ENCODE measurements at regions not wholly inside any gene's neighbourhood (a gene's known extent, or its start where the extent isn't known, plus 50 kb on each side); places are given as distances from the start of the nearest gene placed in this dataset.
"Not testable (repeated sequence)": the region's sequence is repeated elsewhere in the genome, so short reads cannot be mapped to it uniquely, and the experiment has no call there.

DNA sequence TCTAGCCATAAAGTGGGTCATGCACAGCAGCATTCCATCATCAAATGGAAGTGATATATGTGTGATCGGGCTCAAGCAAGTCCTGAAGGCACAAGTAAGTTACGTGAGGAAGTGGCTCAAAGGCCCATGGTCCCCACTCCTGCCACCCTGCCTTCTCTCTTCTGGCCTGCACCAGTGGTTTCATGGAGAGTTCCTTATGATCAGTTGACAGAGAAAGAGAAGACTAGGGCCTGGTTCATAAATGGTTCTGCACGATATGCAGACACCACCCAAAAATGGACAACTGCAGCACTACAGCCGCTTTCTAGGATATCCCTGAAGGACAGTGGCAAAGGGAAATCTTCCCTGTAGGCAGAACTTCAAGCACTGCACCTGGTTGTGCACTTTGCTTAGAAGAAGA is 412.6 kb upstream of the SMIM21 start:
- Mint-ChIP-seq H3K27me3 (no peaks in the 10 kb centered on the region), H3K9me3 (no peaks in the 10 kb centered on the region), H3K27ac (no peak overlapping the region), H3K4me3 (no peak overlapping the region), H3K36me3 (no peaks in the 10 kb centered on the region), H3K4me1 (ENCODE audit: low read depth in 2 of 2) (no peaks in the 10 kb centered on the region)
- no peak for DNase-seq (ENCODE audit: low spot score)
- ATAC-seq = no peak

DNA sequence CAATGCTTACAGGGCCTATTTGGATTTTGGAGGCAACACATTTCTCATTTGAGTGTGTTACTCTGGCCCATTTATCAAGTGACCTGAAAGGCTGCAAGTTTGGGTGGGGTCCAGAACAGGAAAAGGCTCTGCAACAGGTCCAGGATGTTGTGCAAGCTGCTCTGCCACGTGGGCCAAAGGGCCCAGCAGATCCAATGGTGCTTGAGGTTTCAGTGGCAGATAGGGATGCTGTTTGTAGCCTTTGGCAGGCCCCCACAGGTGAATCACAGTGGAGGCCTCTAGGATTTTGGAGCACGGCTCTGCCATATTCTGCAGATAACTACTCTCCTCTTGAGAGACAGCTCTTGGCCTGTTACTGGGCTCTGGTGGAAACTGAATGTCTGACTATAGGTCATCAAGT is 412.2 kb upstream of the SMIM21 start:
- not testable (repeated sequence) for ATAC-seq; H3K4me3 Mint-ChIP-seq; H3K9me3 Mint-ChIP-seq; H3K4me1 Mint-ChIP-seq (ENCODE audit: low read depth in 2 of 2); H3K36me3 Mint-ChIP-seq; H3K27me3 Mint-ChIP-seq; DNase-seq (ENCODE audit: low spot score); H3K27ac Mint-ChIP-seq

DNA sequence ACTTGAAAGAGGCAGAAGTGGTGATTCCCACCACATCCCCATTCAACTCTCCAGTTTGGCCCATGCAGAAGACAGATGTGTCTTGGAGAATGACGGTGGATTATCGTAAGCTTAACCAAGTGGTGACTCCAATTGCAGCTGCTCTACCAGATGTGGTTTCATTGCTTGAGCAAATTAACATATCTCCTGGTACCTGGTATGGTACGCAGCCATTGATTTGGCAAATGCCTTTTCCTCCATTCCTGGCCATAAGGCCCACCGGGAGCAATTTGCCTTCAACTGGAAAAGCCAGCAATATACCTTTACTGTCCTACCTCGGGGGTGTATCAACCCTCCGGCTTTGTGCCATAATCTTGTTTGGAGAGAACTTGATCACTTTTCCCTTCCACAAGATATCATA is 411.5 kb upstream of the SMIM21 start:
- no peaks in the 10 kb centered on the region for H3K4me1 Mint-ChIP-seq (ENCODE audit: low read depth in 2 of 2)
- no peaks in the 10 kb centered on the region for H3K36me3 Mint-ChIP-seq
- H3K4me3 Mint-ChIP-seq = no peak overlapping the region
- DNase-seq (ENCODE audit: low spot score) = no peak
- H3K27ac Mint-ChIP-seq = no peak overlapping the region
- no peak for ATAC-seq
- H3K27me3 Mint-ChIP-seq = no peaks in the 10 kb centered on the region
- no peaks in the 10 kb centered on the region for H3K9me3 Mint-ChIP-seq

DNA sequence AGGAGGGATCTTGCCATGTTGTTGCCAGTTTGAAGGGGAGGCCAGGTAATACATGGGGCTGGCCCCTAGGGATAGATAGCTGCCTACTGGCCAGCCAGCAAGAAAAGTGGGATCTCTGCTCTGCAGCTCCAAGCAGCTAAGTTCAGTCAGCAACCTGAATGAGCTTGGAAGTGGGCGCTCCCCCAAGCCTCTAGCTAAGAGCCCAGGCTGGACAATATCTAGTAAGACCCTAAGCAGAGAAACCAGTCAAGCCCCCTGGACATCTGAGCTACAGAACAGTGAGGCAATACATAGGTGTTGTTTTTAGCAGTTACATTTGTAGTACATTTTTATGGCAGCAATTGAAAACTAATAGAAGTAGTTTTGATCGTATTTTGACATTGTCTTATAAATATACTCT is 409.8 kb upstream of the SMIM21 start:
- Mint-ChIP-seq H3K36me3 (no peaks in the 10 kb centered on the region), H3K9me3 (no peaks in the 10 kb centered on the region)
- ATAC-seq = no peak

DNA sequence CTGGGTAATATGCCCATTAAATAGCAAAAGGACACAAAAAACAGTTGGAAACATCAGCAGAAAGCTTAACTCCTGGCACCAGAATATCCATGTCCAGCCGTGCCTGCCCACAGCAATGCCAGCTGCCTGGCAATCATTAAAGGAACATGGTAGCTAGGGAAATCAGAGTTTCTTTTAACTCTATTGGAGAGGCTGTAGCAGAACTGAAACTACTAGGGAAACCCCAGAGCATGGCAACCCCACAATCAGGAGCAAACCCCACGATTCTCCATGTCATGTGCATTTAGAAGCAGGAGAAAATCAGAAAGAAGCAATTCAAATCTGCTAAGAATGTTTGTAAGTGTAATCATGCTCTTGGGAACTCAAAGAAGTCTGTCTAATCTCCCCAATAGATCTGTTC is 409.0 kb upstream of the SMIM21 start:
- H3K9me3 Mint-ChIP-seq = no peaks in the 10 kb centered on the region
- H3K36me3 Mint-ChIP-seq = no peaks in the 10 kb centered on the region
- ATAC-seq (no peak), DNase-seq (ENCODE audit: low spot score) (no peak)
- no peak overlapping the region for H3K4me3 Mint-ChIP-seq
- H3K27ac Mint-ChIP-seq = no peak overlapping the region
- H3K4me1 Mint-ChIP-seq (ENCODE audit: low read depth in 2 of 2) = no peaks in the 10 kb centered on the region
- no peaks in the 10 kb centered on the region for H3K27me3 Mint-ChIP-seq

More for the DNA sequence above, 409.8 kb upstream of the SMIM21 start:
- no peak overlapping the region for H3K4me3 Mint-ChIP-seq
- H3K4me1 Mint-ChIP-seq (ENCODE audit: low read depth in 2 of 2) = no peaks in the 10 kb centered on the region
- H3K27ac Mint-ChIP-seq = no peak overlapping the region
- no peaks in the 10 kb centered on the region for H3K27me3 Mint-ChIP-seq
- DNase-seq (ENCODE audit: low spot score) = no peak

DNA sequence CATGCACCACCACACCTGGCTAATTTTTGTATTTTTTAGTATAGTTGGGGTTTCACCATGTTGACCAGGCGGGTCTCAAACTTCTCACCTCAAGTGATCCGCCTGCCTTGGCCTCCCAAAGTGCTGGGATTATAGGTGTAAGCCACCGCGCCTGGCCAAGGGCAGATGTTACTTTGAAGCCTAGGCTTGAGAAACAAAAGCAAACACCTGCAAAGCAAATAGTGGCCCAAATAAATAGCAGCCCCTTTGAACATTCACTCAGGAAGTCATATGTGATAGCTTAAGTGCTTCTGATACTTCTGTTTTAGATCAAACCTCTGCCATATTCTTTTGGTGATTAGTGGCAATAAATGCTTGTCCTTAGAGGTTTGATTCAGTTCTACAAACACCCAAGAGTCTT is 404.5 kb upstream of the SMIM21 start:
- H3K27ac Mint-ChIP-seq = no peak overlapping the region
- DNase-seq (ENCODE audit: low spot score) (no peak), ATAC-seq (no peak)
- no peaks in the 10 kb centered on the region for H3K27me3 Mint-ChIP-seq
- no peaks in the 10 kb centered on the region for H3K36me3 Mint-ChIP-seq
- H3K9me3 Mint-ChIP-seq = no peaks in the 10 kb centered on the region
- H3K4me3 Mint-ChIP-seq = no peak overlapping the region
- no peaks in the 10 kb centered on the region for H3K4me1 Mint-ChIP-seq (ENCODE audit: low read depth in 2 of 2)

DNA sequence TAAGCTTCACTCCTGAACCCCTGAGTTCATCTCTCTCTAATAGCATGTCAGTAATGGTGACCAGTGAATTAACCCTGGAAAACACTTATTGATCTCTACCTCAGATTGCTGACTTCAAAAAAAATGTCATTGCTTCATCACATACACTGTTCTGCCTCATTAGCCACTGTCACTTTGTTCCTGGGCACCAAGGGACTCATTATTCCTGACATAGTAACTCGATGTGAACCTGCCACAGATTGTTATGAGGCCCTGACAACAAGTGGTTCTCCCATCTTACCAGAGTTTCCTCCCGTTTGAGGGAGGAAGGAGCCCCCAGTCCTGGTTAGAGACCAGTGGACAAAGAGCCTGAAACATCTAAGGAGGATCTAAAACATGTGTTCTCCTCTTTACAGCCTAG is 403.3 kb upstream of the SMIM21 start:
- Mint-ChIP-seq H3K9me3 (peaks cover 2% of the 10 kb centered on the region), H3K36me3 (no peaks in the 10 kb centered on the region), H3K4me3 (no peak overlapping the region), H3K27me3 (peaks cover 0 to 4% of the 10 kb centered on the region in 2 donors), H3K27ac (no peak overlapping the region), H3K4me1 (ENCODE audit: low read depth in 2 of 2) (no peaks in the 10 kb centered on the region)
- no peak for DNase-seq (ENCODE audit: low spot score)
- ATAC-seq = no peak

DNA sequence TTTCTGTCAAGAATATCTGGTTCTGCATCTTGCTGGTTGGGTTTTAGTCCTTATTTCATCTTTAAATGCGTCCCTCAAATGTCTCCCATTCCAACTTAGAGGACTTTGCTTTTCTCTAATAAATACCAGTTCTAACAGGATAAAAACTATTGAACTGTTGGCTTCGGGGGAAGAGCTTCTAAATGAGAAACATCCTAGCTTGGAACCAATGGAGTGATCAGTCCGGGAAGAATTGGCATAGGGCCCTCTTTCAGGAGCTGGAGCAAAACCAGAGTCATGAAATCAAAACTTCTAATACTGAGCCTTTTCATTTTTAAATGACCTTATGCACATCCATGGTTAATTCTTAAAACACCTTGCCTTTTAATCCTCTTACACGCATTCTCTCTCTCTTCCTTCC is 401.6 kb upstream of the SMIM21 start:
- Mint-ChIP-seq H3K27ac (no peak overlapping the region), H3K4me3 (no peak overlapping the region), H3K36me3 (no peaks in the 10 kb centered on the region), H3K4me1 (ENCODE audit: low read depth in 2 of 2) (no peaks in the 10 kb centered on the region), H3K9me3 (peaks cover 2% of the 10 kb centered on the region), H3K27me3 (peaks cover 0 to 7% of the 10 kb centered on the region in 2 donors)
- ATAC-seq (no peak), DNase-seq (ENCODE audit: low spot score) (no peak)

DNA sequence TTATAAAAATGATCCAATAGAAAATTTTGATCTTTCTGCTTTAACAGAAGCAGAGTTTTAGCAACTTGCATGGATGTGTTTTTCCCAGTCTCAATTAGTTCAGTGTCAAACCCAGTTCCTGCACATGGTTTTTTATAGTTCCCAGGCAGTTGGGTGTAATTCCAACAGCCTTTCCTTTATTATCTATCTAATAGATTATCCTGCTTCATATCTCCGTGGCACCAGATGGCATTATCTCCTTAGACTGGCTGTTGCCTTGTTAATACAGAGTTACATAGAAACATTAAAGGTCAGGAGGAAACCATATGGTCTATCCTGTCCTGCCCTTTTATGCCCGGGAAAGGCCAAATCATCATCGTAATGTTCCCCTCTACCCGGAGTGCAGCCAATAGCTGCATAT is 400.9 kb upstream of the SMIM21 start:
- no peak for DNase-seq (ENCODE audit: low spot score)
- Mint-ChIP-seq H3K36me3 (no peaks in the 10 kb centered on the region), H3K9me3 (peaks cover 2% of the 10 kb centered on the region), H3K27ac (no peak overlapping the region), H3K4me3 (no peak overlapping the region), H3K27me3 (peaks cover 0 to 7% of the 10 kb centered on the region in 2 donors), H3K4me1 (ENCODE audit: low read depth in 2 of 2) (no peaks in the 10 kb centered on the region)
- ATAC-seq = no peak

DNA sequence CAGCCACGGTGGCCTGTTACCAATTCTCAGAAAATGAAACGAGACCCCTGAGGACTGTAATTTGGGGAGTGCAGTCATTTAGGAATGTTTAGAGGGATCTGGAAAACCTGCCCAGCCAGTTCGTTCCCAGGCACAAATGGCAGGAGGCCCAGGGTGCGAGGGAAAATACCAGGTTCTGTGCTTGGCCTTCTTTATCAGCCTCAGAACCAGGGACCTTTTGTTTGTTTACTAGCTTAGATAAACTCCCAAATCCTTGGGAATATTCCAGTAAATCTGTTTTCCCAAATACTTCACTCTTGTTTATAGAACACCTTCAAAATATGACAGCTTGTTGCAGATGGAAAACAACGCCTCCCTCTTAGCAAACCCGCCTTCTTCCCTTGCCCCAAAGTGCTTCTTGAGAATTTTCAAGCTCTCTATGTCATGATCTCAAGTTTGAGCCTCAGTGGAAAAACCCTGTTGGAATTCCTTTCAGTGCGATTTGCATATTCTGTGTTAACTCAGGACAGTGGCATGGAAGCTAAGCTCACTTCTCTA is 400.3 kb upstream of the SMIM21 start:
- no peaks in the 10 kb centered on the region for H3K4me1 Mint-ChIP-seq (ENCODE audit: low read depth in 2 of 2)
- no peak overlapping the region for H3K27ac Mint-ChIP-seq
- peaks cover 0 to 7% of the 10 kb centered on the region in 2 donors for H3K27me3 Mint-ChIP-seq

DNA sequence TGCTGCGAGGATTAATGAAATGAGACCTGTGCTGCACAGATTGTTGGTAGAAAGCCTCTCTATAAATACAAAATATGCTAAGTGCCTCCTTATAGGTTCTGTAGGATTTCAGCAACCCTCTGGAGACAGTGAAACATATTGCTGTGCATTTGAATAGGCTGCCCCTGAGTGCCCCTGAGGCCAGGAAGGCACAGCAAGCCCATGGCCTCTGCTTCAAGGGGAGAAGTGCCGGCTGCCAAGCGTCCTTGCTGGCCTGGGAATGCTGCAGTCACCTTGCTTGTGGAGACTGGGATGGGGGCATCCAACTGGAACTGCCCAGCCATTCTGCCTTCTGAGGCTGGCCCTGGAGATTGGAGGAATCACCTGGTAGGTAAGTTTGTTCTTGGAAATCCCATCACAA is 397.2 kb upstream of the SMIM21 start:
- ATAC-seq (no peak), DNase-seq (ENCODE audit: low spot score) (no peak)
- H3K27me3 Mint-ChIP-seq = peaks cover 7 to 8% of the 10 kb centered on the region in 2 donors
- no peaks in the 10 kb centered on the region for H3K36me3 Mint-ChIP-seq
- peaks cover 2% of the 10 kb centered on the region for H3K9me3 Mint-ChIP-seq
- no peak overlapping the region for H3K4me3 Mint-ChIP-seq
- H3K4me1 Mint-ChIP-seq (ENCODE audit: low read depth in 2 of 2) = no peaks in the 10 kb centered on the region
- H3K27ac Mint-ChIP-seq = no peak overlapping the region

More for the DNA sequence above, 400.3 kb upstream of the SMIM21 start:
- DNase-seq (ENCODE audit: low spot score) (no peak), ATAC-seq (no peak)
- Mint-ChIP-seq H3K4me3 (no peak overlapping the region), H3K36me3 (no peaks in the 10 kb centered on the region), H3K9me3 (peaks cover 2% of the 10 kb centered on the region)

DNA sequence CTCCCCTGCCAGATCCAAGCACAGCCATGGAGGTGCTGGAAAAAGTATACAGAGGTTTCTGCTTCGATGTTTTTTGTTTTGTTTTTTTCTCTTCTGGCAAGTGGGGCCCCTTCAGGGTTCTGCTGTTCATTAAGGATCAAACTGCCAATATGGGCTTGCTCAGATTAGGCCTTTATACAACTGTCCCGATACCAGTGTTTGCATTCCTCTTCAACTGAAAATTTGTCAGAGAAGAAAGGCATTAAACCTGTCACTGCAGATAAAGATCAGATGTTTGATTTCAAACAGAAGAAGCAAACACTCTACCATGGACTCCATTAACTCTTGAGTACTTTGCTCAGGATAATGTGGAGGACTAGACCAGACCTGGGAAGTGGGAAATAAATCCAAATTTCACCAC is 396.0 kb upstream of the SMIM21 start:
- Mint-ChIP-seq H3K9me3 (peaks cover 2% of the 10 kb centered on the region), H3K4me1 (ENCODE audit: low read depth in 2 of 2) (no peaks in the 10 kb centered on the region), H3K4me3 (no peak overlapping the region), H3K36me3 (no peaks in the 10 kb centered on the region), H3K27me3 (peaks cover 7 to 8% of the 10 kb centered on the region in 2 donors), H3K27ac (no peak overlapping the region)
- DNase-seq (ENCODE audit: low spot score) (no peak), ATAC-seq (no peak)

DNA sequence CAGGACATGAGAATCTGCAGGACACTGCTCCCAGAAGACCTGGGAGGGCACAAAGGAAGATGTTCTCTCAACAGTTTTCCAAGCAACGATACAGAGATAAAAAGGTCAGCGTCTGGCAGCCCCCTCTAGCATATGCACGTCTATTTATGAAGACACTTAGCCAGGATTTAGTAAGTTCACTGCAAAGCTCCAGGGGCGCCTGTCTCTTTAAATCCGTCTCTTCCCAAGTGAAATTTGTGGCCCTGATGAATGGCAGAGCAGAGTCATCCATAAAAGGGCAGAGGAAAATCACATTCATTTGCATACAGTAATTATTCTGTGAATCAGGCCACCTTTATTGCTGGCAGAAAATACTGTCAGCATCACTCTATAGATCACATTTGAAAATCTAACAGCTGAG is 390.9 kb upstream of the SMIM21 start:
- DNase-seq (ENCODE audit: low spot score) (no peak), ATAC-seq (no peak)
- Mint-ChIP-seq H3K27me3 (peaks cover 0 to 8% of the 10 kb centered on the region in 2 donors), H3K36me3 (no peaks in the 10 kb centered on the region), H3K9me3 (no peaks in the 10 kb centered on the region), H3K4me1 (ENCODE audit: low read depth in 2 of 2) (no peaks in the 10 kb centered on the region), H3K27ac (no peak overlapping the region), H3K4me3 (no peak overlapping the region)

DNA sequence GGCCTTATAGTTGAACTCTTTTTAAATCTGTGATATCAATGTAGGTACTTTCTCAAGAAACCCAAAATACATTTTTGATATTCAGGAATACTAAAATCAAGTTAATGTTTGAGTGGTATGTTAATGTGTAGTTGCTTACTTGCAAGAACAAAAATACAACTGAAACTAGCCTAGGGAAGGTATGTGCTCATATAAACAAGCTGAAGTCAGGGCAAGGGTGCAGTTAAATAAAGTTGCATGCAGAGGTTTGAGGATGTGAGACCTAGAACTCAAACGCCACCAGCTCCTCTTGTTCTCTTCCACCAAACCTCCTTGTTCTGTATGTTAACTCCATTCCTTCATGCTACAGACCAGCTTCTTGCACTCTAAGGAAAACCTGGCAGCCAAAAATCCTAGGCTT is 388.3 kb upstream of the SMIM21 start:
- no peaks in the 10 kb centered on the region for H3K4me1 Mint-ChIP-seq (ENCODE audit: low read depth in 2 of 2)
- no peaks in the 10 kb centered on the region for H3K36me3 Mint-ChIP-seq
- H3K4me3 Mint-ChIP-seq = no peak overlapping the region
- H3K27ac Mint-ChIP-seq = no peak overlapping the region
- ATAC-seq (no peak), DNase-seq (ENCODE audit: low spot score) (no peak)
- peaks cover 2 to 7% of the 10 kb centered on the region in 2 donors for H3K27me3 Mint-ChIP-seq
- H3K9me3 Mint-ChIP-seq = peaks cover 3% of the 10 kb centered on the region

DNA sequence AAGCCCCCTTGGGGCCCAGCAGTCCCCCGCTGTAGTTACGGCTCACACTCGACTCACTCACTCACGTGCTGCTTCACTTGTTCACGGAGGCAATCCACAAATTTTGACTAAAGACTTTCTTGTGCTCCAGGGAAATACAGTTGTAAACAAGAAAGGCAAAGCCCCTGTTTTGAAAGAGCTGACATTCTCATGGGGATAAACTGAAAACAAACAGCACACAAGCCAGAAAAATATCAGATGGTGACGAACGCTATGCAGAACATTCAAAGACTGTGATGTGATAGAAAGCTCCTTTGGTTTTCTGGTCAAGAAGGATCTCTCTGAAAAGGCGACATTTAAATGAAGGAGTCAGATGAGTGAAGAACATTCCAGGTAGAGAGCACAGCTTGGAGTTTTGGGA is 385.3 kb upstream of the SMIM21 start:
- Mint-ChIP-seq H3K27ac (no peak overlapping the region), H3K4me1 (ENCODE audit: low read depth in 2 of 2) (no peaks in the 10 kb centered on the region), H3K27me3 (peaks cover 6 to 13% of the 10 kb centered on the region in 2 donors), H3K36me3 (no peaks in the 10 kb centered on the region), H3K9me3 (peaks cover 3% of the 10 kb centered on the region), H3K4me3 (no peak overlapping the region)
- ATAC-seq (no peak), DNase-seq (ENCODE audit: low spot score) (no peak)
